ENCODE measurements at regions not wholly inside any gene's neighbourhood (a gene's known extent, or its start where the extent isn't known, plus 50 kb on each side); places are given as distances from the start of the nearest gene placed in this dataset.

DNA sequence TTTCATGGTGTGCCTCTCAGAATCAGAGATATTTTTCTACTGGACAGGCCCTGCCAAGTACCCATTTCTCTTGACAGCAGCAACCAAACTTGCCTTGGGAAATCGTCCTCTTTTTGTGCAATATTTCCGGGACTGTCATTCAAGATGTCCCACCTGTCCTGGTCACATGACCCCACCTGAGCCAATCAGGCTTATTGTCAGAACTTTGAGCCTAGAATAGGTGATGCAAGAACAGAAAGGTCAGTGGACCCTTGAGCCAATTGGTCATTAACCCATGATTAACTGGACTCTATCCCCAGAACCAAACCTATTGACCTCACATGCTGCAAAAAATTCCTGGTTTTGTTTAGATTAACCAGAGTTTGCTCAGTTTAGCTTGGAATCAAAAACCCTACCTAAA is 108.3 kb upstream of the TOP1 start:
- TF ChIP-seq, protein P1, sequence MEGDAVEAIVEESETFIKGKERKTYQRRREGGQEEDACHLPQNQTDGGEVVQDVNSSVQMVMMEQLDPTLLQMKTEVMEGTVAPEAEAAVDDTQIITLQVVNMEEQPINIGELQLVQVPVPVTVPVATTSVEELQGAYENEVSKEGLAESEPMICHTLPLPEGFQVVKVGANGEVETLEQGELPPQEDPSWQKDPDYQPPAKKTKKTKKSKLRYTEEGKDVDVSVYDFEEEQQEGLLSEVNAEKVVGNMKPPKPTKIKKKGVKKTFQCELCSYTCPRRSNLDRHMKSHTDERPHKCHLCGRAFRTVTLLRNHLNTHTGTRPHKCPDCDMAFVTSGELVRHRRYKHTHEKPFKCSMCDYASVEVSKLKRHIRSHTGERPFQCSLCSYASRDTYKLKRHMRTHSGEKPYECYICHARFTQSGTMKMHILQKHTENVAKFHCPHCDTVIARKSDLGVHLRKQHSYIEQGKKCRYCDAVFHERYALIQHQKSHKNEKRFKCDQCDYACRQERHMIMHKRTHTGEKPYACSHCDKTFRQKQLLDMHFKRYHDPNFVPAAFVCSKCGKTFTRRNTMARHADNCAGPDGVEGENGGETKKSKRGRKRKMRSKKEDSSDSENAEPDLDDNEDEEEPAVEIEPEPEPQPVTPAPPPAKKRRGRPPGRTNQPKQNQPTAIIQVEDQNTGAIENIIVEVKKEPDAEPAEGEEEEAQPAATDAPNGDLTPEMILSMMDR (conservative IDR thresholded peaks at IDR 0.05; ENCODE audit: low read depth, low read length): no peak
- no peak overlapping the region for H3K4me3 ChIP-seq (ENCODE audit: low read depth, low read length)
- no peak for DNase-seq (ENCODE audit: low read depth)

DNA sequence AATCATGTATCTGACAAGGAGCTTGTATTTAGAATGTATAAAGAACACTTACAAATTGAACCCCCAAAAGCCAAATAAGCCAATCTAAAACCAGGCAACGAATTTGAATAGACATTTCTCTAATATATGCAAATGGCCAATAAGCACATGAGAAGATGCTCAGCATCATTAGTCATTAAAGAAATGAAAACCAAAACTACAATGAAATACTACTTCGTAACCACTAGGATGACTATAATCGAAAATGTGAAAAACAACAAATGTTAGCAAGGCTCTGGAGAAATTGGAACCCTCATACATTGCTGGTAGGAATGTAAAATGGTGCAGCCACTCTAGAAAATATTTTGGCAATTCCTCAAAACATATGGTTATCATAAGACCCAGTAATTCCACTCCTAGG is 105.8 kb upstream of the TOP1 start:
- TF ChIP-seq, protein P1 (conservative IDR thresholded peaks at IDR 0.05; ENCODE audit: low read depth, low read length): no peak
- no peak for DNase-seq (ENCODE audit: low read depth)
- H3K4me3 ChIP-seq (ENCODE audit: low read depth, low read length): no peak overlapping the region

- TF ChIP-seq, protein P1 (conservative IDR thresholded peaks at IDR 0.05; ENCODE audit: low read depth, low read length): no peak
- DNase-seq (ENCODE audit: low read depth): no peak
- H3K4me3 ChIP-seq (ENCODE audit: low read depth, low read length): no peak overlapping the region
These were observed 102.7 kb upstream of the TOP1 start for GRCh38 chr20:40925829-40926510.

- DNase-seq (ENCODE audit: low read depth): no peak
- TF ChIP-seq, protein P1 (conservative IDR thresholded peaks at IDR 0.05; ENCODE audit: low read depth, low read length): no peak
- H3K4me3 ChIP-seq (ENCODE audit: low read depth, low read length): no peak overlapping the region
These were observed 101.7 kb upstream of the TOP1 start for GRCh38 chr20:40926928-40927327.

GRCh38 chr20:40930561-40930960 is 98.1 kb upstream of the TOP1 start:
- peak; percentile 52 for DNase-seq (ENCODE audit: low read depth)
- no peak overlapping the region for H3K4me3 ChIP-seq (ENCODE audit: low read depth, low read length)
- TF ChIP-seq, protein P1 (conservative IDR thresholded peaks at IDR 0.05; ENCODE audit: low read depth, low read length): no peak

GRCh38 chr20:40931410-40932044 is 97.1 kb upstream of the TOP1 start:
- TF ChIP-seq, protein P1 (conservative IDR thresholded peaks at IDR 0.05; ENCODE audit: low read depth, low read length): no peak
- H3K4me3 ChIP-seq (ENCODE audit: low read depth, low read length): no peak overlapping the region
- DNase-seq (ENCODE audit: low read depth): no peak

- no peak overlapping the region for H3K4me3 ChIP-seq (ENCODE audit: low read depth, low read length)
These were observed 96.2 kb upstream of the TOP1 start for GRCh38 chr20:40932436-40932835.

More at GRCh38 chr20:40932436-40932835, 96.2 kb upstream of the TOP1 start:
- TF ChIP-seq, protein P1 (conservative IDR thresholded peaks at IDR 0.05; ENCODE audit: low read depth, low read length): no peak
- no peak for DNase-seq (ENCODE audit: low read depth)
